Neural cell (in vitro differentiated cells): ENCODE measurements at regions not wholly inside any gene's neighbourhood (a gene's known extent, or its start where the extent isn't known, plus 50 kb on each side); places are given as distances from the start of the nearest gene placed in this dataset.

Experiments
- H2AFZ ChIP-seq: fragments of 200-600, 300-800 bp; sonication (generic), shearing (Covaris generic); 2 replicates; pipeline ENCODE4 v1.6.0; 2014; ENCODE audit warnings: low read depth, mild to moderate bottlenecking, antibody characterized with exemption, low read length, moderate library complexity
- H3F3A ChIP-seq: fragments of 200-600 bp; shearing (Covaris generic); 2 replicates; pipeline ENCODE4 v1.6.1; 2016; ENCODE audit warnings: mild to moderate bottlenecking, moderate library complexity, mixed read lengths, antibody characterized with exemption, low read length; ENCODE audit not compliant: insufficient read depth, poor library complexity, severe bottlenecking
- H3K27ac ChIP-seq: fragments of 200-600, 300-800 bp; sonication (generic), shearing (Covaris generic); 2 replicates; pipeline ENCODE4 v1.5.1; 2014; ENCODE audit warnings: mild to moderate bottlenecking, low read length, moderate library complexity
- H3K27me3 ChIP-seq: fragments of 300-800, 200-600 bp; sonication (generic), shearing (Covaris generic); 2 replicates; pipeline ENCODE4 v1.6.0; 2014; ENCODE audit warnings: mild to moderate bottlenecking, low read depth, low read length, moderate library complexity; ENCODE audit not compliant: insufficient read depth
- H3K36me3 ChIP-seq: fragments of 300-800, 200-600 bp; sonication (generic), shearing (Covaris generic); 2 replicates; pipeline ENCODE4 v1.5.1; 2014; ENCODE audit warnings: mild to moderate bottlenecking, antibody characterized with exemption, low read length, moderate library complexity; ENCODE audit not compliant: insufficient read depth
- H3K4me2 ChIP-seq: fragments of 300-800, 200-600 bp; sonication (generic), shearing (Covaris generic); 2 replicates; pipeline ENCODE4 v1.6.0; 2014; ENCODE audit warnings: mild to moderate bottlenecking, low read length
- H3K4me3 ChIP-seq: fragments of 300-800, 200-600 bp; sonication (generic), shearing (Covaris generic); 2 replicates; pipeline ENCODE4 v1.5.1; 2014; ENCODE audit warnings: mild to moderate bottlenecking, low read length, moderate library complexity
- H3K79me2 ChIP-seq: fragments of 200-600 bp; shearing (Covaris generic); replicated peaks from 2 replicates; pipeline ENCODE4 v1.6.0; 2014; ENCODE audit warnings: mild to moderate bottlenecking, low read length, moderate library complexity; ENCODE audit not compliant: insufficient read depth
- H3K9ac ChIP-seq: fragments of 300-800, 200-600 bp; sonication (generic), shearing (Covaris generic); 2 replicates; pipeline ENCODE4 v1.6.1; 2016; ENCODE audit warnings: mild to moderate bottlenecking, low read length, mixed read lengths
- H3K9me2 ChIP-seq: fragments of 200-600 bp; shearing (Covaris generic); 2 replicates; pipeline ENCODE4 v1.6.1; 2016; ENCODE audit warnings: mild to moderate bottlenecking, low read length, mixed read lengths; ENCODE audit not compliant: insufficient read depth
- H3K9me3 ChIP-seq: fragments of 200-600, 300-800 bp; sonication (generic), shearing (Covaris generic); 2 replicates; pipeline ENCODE4 v1.6.1; 2016; ENCODE audit warnings: mild to moderate bottlenecking, mixed run types, low read length, moderate library complexity, mixed read lengths
- H4K20me1 ChIP-seq: fragments of 200-600 bp; shearing (Covaris generic); 2 replicates; pipeline ENCODE4 v1.6.1; 2016; ENCODE audit warnings: mild to moderate bottlenecking, mixed run types; ENCODE audit not compliant: insufficient read depth
- EP300 ChIP-seq: fragments of 450-650 bp; conservative IDR thresholded peaks from 2 replicates; pipeline ENCODE4 v1.6.1; 2014; ENCODE audit warnings: antibody characterized with exemption, mild to moderate bottlenecking, moderate library complexity; ENCODE audit not compliant: poor library complexity, severe bottlenecking
- EZH2 ChIP-seq: fragments of 200-600, 300-800 bp; shearing (Covaris generic), sonication (generic); IDR thresholded peaks from 2 replicates; pipeline ENCODE4 v1.6.1; 2014; ENCODE audit warnings: antibody characterized with exemption, low read length, borderline replicate concordance, mild to moderate bottlenecking; ENCODE audit not compliant: insufficient read depth, poor library complexity, severe bottlenecking
- MXI1 ChIP-seq: fragments of 450-650 bp; conservative IDR thresholded peaks from 2 replicates; pipeline ENCODE4 v1.6.1; 2014; ENCODE audit warnings: antibody characterized with exemption, mild to moderate bottlenecking; ENCODE audit not compliant: poor library complexity, severe bottlenecking
- POLR2AphosphoS5 ChIP-seq: IDR thresholded peaks from 2 replicates; pipeline ENCODE4 v1.6.1; 2012
- RAD21 ChIP-seq: fragments of 450-650 bp; conservative IDR thresholded peaks from 2 replicates; pipeline ENCODE4 v1.6.1; 2014; ENCODE audit warnings: antibody characterized with exemption, mild to moderate bottlenecking, moderate library complexity
- REST ChIP-seq: IDR thresholded peaks from 2 replicates; pipeline ENCODE4 v1.6.1; 2012; ENCODE audit warnings: borderline replicate concordance
- SMC3 ChIP-seq: fragments of 450-650 bp; conservative IDR thresholded peaks from 2 replicates; pipeline ENCODE4 v1.6.1; 2014; ENCODE audit warnings: antibody characterized with exemption, mild to moderate bottlenecking, moderate library complexity; ENCODE audit not compliant: poor library complexity
- TAF1 ChIP-seq: IDR thresholded peaks from 2 replicates; pipeline ENCODE4 v1.6.1; 2012; ENCODE audit warnings: low read depth
- TF ChIP-seq, protein P1 (sequence below): fragments of 450-650 bp; IDR thresholded peaks from 2 replicates; pipeline ENCODE4 v1.5.1; 2014; ENCODE audit warnings: antibody characterized with exemption, mild to moderate bottlenecking, moderate library complexity; ENCODE audit not compliant: poor library complexity, severe bottlenecking

- no peak overlapping the region for H3K4me2 ChIP-seq
- H4K20me1 ChIP-seq: no peaks in the 10 kb centered on the region
- TF ChIP-seq EZH2: no peak
- no peak for TF ChIP-seq REST
- TF ChIP-seq RAD21: no peak
- TF ChIP-seq SMC3: no peak
- H3K27ac ChIP-seq: no peak overlapping the region
- no peaks in the 10 kb centered on the region for H3F3A ChIP-seq
- H3K9me3 ChIP-seq: no peaks in the 10 kb centered on the region
- no peaks in the 10 kb centered on the region for H3K79me2 ChIP-seq
- H3K9me2 ChIP-seq: no peaks in the 10 kb centered on the region
- H3K36me3 ChIP-seq: no peaks in the 10 kb centered on the region
- H3K4me3 ChIP-seq: no peak overlapping the region
- no peak overlapping the region for H2AFZ ChIP-seq
- no peak overlapping the region for H3K9ac ChIP-seq
- no peaks in the 10 kb centered on the region for H3K27me3 ChIP-seq
Measured at GRCh38 chr12:107271523-107271922, 178.2 kb upstream of the CRY1 start.

- H3K9ac ChIP-seq: no peak overlapping the region
- no peak overlapping the region for H3K4me3 ChIP-seq
- H3K79me2 ChIP-seq: no peaks in the 10 kb centered on the region
- no peaks in the 10 kb centered on the region for H3K9me3 ChIP-seq
- H2AFZ ChIP-seq: no peak overlapping the region
- H3K36me3 ChIP-seq: no peaks in the 10 kb centered on the region
- no peaks in the 10 kb centered on the region for H3K27me3 ChIP-seq
- H4K20me1 ChIP-seq: no peaks in the 10 kb centered on the region
- no peaks in the 10 kb centered on the region for H3F3A ChIP-seq
- TF ChIP-seq POLR2AphosphoS5: no peak
- no peak for TF ChIP-seq SMC3
- no peak for TF ChIP-seq EZH2
- TF ChIP-seq TAF1: no peak
- TF ChIP-seq REST: no peak
- no peak for TF ChIP-seq RAD21
- TF ChIP-seq MXI1: no peak
- TF ChIP-seq EP300: no peak
- TF ChIP-seq, protein P1, sequence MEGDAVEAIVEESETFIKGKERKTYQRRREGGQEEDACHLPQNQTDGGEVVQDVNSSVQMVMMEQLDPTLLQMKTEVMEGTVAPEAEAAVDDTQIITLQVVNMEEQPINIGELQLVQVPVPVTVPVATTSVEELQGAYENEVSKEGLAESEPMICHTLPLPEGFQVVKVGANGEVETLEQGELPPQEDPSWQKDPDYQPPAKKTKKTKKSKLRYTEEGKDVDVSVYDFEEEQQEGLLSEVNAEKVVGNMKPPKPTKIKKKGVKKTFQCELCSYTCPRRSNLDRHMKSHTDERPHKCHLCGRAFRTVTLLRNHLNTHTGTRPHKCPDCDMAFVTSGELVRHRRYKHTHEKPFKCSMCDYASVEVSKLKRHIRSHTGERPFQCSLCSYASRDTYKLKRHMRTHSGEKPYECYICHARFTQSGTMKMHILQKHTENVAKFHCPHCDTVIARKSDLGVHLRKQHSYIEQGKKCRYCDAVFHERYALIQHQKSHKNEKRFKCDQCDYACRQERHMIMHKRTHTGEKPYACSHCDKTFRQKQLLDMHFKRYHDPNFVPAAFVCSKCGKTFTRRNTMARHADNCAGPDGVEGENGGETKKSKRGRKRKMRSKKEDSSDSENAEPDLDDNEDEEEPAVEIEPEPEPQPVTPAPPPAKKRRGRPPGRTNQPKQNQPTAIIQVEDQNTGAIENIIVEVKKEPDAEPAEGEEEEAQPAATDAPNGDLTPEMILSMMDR: no peak
- no peaks in the 10 kb centered on the region for H3K9me2 ChIP-seq
- H3K4me2 ChIP-seq: no peak overlapping the region
- no peak overlapping the region for H3K27ac ChIP-seq
Measured at GRCh38 chr12:107275530-107275929, 182.2 kb upstream of the CRY1 start.
